Cardiac fibroblast (primary cell): ENCODE measurements at regions not wholly inside any gene's neighbourhood (a gene's known extent, or its start where the extent isn't known, plus 50 kb on each side); places are given as distances from the start of the nearest gene placed in this dataset.

ENCODE experiments used
- DNase-seq, 2 donors: peaks; one replicate each; pipeline versions ENCODE4 v3.0.0 to v3.0.0-alpha.2; 2010; ENCODE audit warnings: low read depth in 2 of 2
- H3K4me3 ChIP-seq, 2 donors: replicated peaks in 1 of 2; 1 replicate in 1 of 2; 2 replicates in 1 of 2; pipeline ENCODE4 v1.5.1; 2011; ENCODE audit warnings: low read depth in 2 of 2, low read length in 2 of 2, mild to moderate bottlenecking in 2 of 2, moderate library complexity in 1 of 2
- CTCF ChIP-seq: IDR thresholded peaks from one replicate; pipeline ENCODE4 v1.5.1; 2011; ENCODE audit warnings: low read depth, mild to moderate bottlenecking, low read length, inconsistent platforms

GRCh38 chr2:103734911-103735310 is 973.1 kb downstream of the TMEM182 start:
- TF ChIP-seq CTCF: no peak
- H3K4me3 ChIP-seq: no peak overlapping the region
- DNase-seq: no peak

- TF ChIP-seq CTCF: no peak
- no peak for DNase-seq
- H3K4me3 ChIP-seq: no peak overlapping the region
Observed at GRCh38 chr2:103738108-103738507, 976.3 kb downstream of the TMEM182 start.

GRCh38 chr2:103738606-103739005 is 976.8 kb downstream of the TMEM182 start:
- no peak for TF ChIP-seq CTCF
- no peak overlapping the region for H3K4me3 ChIP-seq
- DNase-seq: no peak

GRCh38 chr2:103739186-103739585 is 977.4 kb downstream of the TMEM182 start:
- no peak for TF ChIP-seq CTCF
- H3K4me3 ChIP-seq: no peak overlapping the region
- DNase-seq: no peak

GRCh38 chr2:103739921-103740320 is 978.1 kb downstream of the TMEM182 start:
- H3K4me3 ChIP-seq: no peak overlapping the region
- no peak for DNase-seq
- TF ChIP-seq CTCF: no peak

- no peak for DNase-seq
- H3K4me3 ChIP-seq: no peak overlapping the region
- no peak for TF ChIP-seq CTCF
Observed at GRCh38 chr2:103740631-103741030, 978.8 kb downstream of the TMEM182 start.

- no peak for DNase-seq
- no peak for TF ChIP-seq CTCF
- H3K4me3 ChIP-seq: no peak overlapping the region
Observed at GRCh38 chr2:103743195-103743594, 981.4 kb downstream of the TMEM182 start.
